Fibroblast of lung (primary cell): ENCODE measurements at regions not wholly inside any gene's neighbourhood (a gene's known extent, or its start where the extent isn't known, plus 50 kb on each side); places are given as distances from the start of the nearest gene placed in this dataset.

Source experiments
- CTCF ChIP-seq, 2 donors: IDR thresholded peaks in 1 of 2; conservative IDR thresholded peaks in 1 of 2; 1 replicate in 1 of 2; 2 replicates in 1 of 2; pipeline ENCODE4 v1.5.1; 2011 to 2012; ENCODE audit warnings: low read length in 2 of 2, control low read depth in 1 of 2, inconsistent platforms in 1 of 2, low read depth in 1 of 2, mild to moderate bottlenecking in 1 of 2
- EZH2 ChIP-seq: IDR thresholded peaks from 2 replicates; pipeline ENCODE4 v1.5.1; 2012; ENCODE audit warnings: low read length, control low read depth, mild to moderate bottlenecking; ENCODE audit errors: missing control alignments

- no peak for TF ChIP-seq CTCF (conservative IDR thresholded peaks at IDR 0.05 in 1 of 2, IDR thresholded peaks at IDR 0.05 in 1 of 2; ENCODE audit: low read depth in 1 of 2, low read length in 2 of 2)
- TF ChIP-seq EZH2, result no peak
These were observed 79.4 kb upstream of the TTC34 start for GRCh38 chr1:2880812-2881295.
